Stomach (tissue), 4 donors: ENCODE measurements at regions not wholly inside any gene's neighbourhood (a gene's known extent, or its start where the extent isn't known, plus 50 kb on each side); places are given as distances from the start of the nearest gene placed in this dataset.

Experiments used
- CTCF ChIP-seq, 7 experiments: fragments of 450-650 bp in 4 of 7; fragments of 200-600 bp in 3 of 7; sonication (generic) in 3 of 7; IDR thresholded peaks; one replicate each; pipeline ENCODE4 v1.5.1; 2016 to 2019; ENCODE audit warnings: antibody characterized with exemption in 7 of 7, control low read depth in 2 of 7, mild to moderate bottlenecking in 1 of 7
- EP300 ChIP-seq: sonication (generic); formaldehyde crosslinking; IDR thresholded peaks from one replicate; pipeline ENCODE4 v1.6.1; 2017; ENCODE audit warnings: antibody characterized with exemption
- POLR2A ChIP-seq, 4 donors: fragments of 450-650 bp; IDR thresholded peaks; one replicate each; pipeline ENCODE4 v1.6.1; 2016; ENCODE audit warnings: antibody characterized with exemption in 4 of 4, control low read depth in 2 of 4, mild to moderate bottlenecking in 1 of 4, moderate library complexity in 1 of 4

- TF ChIP-seq CTCF (IDR thresholded peaks at IDR 0.05) (no peak), EP300 (no peak), POLR2A (IDR thresholded peaks at IDR 0.05) (no peak)
These were observed 54.9 kb upstream of the RHOBTB1 start for GRCh38 chr10:60998932-60999331.
